ENCODE measurements at regions not wholly inside any gene's neighbourhood (a gene's known extent, or its start where the extent isn't known, plus 50 kb on each side); places are given as distances from the start of the nearest gene placed in this dataset.

DNA sequence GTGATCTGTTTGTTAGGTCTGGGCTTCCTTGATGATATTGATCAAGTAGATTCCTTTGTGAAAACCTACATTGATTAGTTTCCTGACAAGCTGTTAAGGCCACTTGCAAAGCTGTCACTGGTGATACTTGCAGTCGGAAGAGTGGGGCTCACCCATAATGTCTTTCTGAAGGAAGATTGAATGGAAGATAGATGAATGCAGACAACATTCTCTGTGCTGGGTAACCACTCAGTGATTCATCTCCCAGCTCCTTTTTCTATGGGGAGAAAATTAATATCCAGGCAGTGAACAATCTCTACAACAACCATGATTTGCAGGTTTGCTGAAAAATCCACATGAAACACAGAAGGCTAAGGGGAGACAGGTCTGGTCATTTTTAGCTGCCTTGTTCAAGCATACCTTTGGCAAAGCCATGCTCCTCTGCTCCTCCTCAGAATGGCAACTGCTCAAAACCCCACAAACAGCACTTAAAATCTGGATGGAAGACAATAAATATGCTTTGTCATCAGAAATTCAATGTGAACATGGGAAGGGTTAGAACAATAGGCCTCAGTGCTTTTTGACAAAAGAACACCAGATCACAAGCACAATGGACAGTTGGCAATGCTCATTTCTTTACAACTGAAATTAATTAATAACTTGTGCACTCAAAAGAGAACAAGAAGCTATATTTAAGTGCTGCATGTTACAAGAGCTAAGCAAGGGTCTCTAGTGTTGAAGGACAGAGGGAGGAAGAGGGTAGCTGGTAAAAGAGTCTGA lies 495.4 kb downstream of the TOX3 start:
- Histone ChIP-seq H3K4me2 (no peak overlapping the region), H3K27me3 (no peaks in the 10 kb centered on the region), H3K36me3 (replicated peaks; ENCODE audit: insufficient read depth, low read depth) (no peaks in the 10 kb centered on the region), H3K79me2 (no peaks in the 10 kb centered on the region), H3K4me1 (ENCODE audit: insufficient read depth) (no peaks in the 10 kb centered on the region), H3K4me3 (no peak overlapping the region), H2AFZ (no peak overlapping the region), H3K9me3 (ENCODE audit: low read depth) (no peaks in the 10 kb centered on the region), H4K20me1 (ENCODE audit: insufficient read depth, poor library complexity, severe bottlenecking) (no peaks in the 10 kb centered on the region), H3K27ac (no peak overlapping the region), H3K9me2 (replicated peaks; ENCODE audit: insufficient read depth) (no peaks in the 10 kb centered on the region)
- WGBS (ENCODE audit: low lambda C conversion rate, missing lambda C conversion rate), result 93% methylated on average over 1 of the region's 1 CpG
- no peak for DNase-seq (ENCODE audit: low spot score)
- TF ChIP-seq EZH2phosphoT487 (IDR thresholded peaks at IDR 0.05; ENCODE audit: low read depth, severe bottlenecking, unreplicated experiment) (no peak), EZH2 (IDR thresholded peaks at IDR 0.05; ENCODE audit: borderline replicate concordance) (no peak)
- TF ChIP-seq, protein P1, sequence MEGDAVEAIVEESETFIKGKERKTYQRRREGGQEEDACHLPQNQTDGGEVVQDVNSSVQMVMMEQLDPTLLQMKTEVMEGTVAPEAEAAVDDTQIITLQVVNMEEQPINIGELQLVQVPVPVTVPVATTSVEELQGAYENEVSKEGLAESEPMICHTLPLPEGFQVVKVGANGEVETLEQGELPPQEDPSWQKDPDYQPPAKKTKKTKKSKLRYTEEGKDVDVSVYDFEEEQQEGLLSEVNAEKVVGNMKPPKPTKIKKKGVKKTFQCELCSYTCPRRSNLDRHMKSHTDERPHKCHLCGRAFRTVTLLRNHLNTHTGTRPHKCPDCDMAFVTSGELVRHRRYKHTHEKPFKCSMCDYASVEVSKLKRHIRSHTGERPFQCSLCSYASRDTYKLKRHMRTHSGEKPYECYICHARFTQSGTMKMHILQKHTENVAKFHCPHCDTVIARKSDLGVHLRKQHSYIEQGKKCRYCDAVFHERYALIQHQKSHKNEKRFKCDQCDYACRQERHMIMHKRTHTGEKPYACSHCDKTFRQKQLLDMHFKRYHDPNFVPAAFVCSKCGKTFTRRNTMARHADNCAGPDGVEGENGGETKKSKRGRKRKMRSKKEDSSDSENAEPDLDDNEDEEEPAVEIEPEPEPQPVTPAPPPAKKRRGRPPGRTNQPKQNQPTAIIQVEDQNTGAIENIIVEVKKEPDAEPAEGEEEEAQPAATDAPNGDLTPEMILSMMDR (IDR thresholded peaks at IDR 0.05; ENCODE audit: poor library complexity), result no peak

DNA sequence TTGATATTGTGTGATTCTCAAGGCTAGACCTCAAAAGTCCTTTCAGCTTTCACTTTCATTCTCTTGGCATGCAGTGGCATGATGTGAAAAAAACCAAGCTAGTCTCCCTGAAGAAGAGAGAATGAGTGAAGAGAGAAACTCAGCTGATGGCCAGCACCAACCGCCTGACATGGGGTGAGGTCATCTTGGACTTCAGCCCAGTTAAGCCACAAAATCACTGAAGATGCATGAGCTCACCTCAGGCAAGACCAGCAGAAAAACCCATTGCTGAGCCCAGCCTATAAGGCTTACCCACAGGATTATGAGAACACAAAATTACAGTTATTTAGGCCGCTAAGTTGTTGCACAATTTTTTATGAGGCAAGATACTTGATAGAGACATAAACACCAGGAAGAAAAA lies 496.5 kb downstream of the TOX3 start:
- WGBS (ENCODE audit: low lambda C conversion rate, missing lambda C conversion rate), result 75% methylated on average over 2 of the region's 2 CpGs
- H3K79me2 ChIP-seq, result no peaks in the 10 kb centered on the region
- H4K20me1 ChIP-seq (ENCODE audit: insufficient read depth, poor library complexity, severe bottlenecking), result no peaks in the 10 kb centered on the region
- no peaks in the 10 kb centered on the region for H3K36me3 ChIP-seq (replicated peaks; ENCODE audit: insufficient read depth, low read depth)
- no peak overlapping the region for H3K4me3 ChIP-seq
- H3K4me2 ChIP-seq, result no peak overlapping the region
- H3K27me3 ChIP-seq, result no peaks in the 10 kb centered on the region
- H3K9me3 ChIP-seq (ENCODE audit: low read depth), result no peaks in the 10 kb centered on the region
- peak; percentile 19 for DNase-seq (ENCODE audit: low spot score)
- H3K9me2 ChIP-seq (replicated peaks; ENCODE audit: insufficient read depth), result no peaks in the 10 kb centered on the region
- no peak overlapping the region for H2AFZ ChIP-seq
- H3K4me1 ChIP-seq (ENCODE audit: insufficient read depth), result no peaks in the 10 kb centered on the region
- H3K27ac ChIP-seq, result no peak overlapping the region
- TF ChIP-seq EZH2 (IDR thresholded peaks at IDR 0.05; ENCODE audit: borderline replicate concordance), result no peak
- TF ChIP-seq, protein P1 (IDR thresholded peaks at IDR 0.05; ENCODE audit: poor library complexity), result no peak

DNA sequence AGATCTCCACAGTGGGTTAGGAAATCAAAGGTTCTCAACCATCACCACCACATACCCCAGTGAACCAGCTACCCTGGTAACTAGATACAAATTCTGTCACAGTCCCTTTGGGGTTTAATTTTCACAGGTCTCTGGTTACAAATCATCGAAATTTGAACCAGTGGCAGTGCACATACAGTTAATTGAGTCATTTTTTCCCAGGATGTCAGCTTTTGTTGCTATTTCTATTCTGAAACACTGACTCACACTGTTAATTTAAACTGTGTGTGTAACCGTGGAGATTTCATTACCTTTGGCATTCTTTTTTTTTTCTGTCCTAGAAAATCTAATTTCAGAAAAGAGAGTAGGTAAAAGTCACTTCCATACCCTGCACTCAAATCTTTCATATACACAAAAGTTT lies 511.5 kb downstream of the TOX3 start:
- Histone ChIP-seq H2AFZ (no peak overlapping the region), H3K9me2 (replicated peaks; ENCODE audit: insufficient read depth) (no peaks in the 10 kb centered on the region), H3K4me1 (ENCODE audit: insufficient read depth) (no peaks in the 10 kb centered on the region), H3K36me3 (replicated peaks; ENCODE audit: insufficient read depth, low read depth) (no peaks in the 10 kb centered on the region), H3K79me2 (no peaks in the 10 kb centered on the region), H3K9me3 (ENCODE audit: low read depth) (no peaks in the 10 kb centered on the region), H3K27ac (no peak overlapping the region), H3K27me3 (no peaks in the 10 kb centered on the region), H3K4me3 (no peak overlapping the region), H4K20me1 (ENCODE audit: insufficient read depth, poor library complexity, severe bottlenecking) (no peaks in the 10 kb centered on the region), H3K4me2 (no peak overlapping the region)
- DNase-seq (ENCODE audit: low spot score), result no peak
- TF ChIP-seq EZH2 (IDR thresholded peaks at IDR 0.05; ENCODE audit: borderline replicate concordance) (no peak), EZH2phosphoT487 (IDR thresholded peaks at IDR 0.05; ENCODE audit: low read depth, severe bottlenecking, unreplicated experiment) (no peak)
- TF ChIP-seq, protein P1 (IDR thresholded peaks at IDR 0.05; ENCODE audit: poor library complexity), result no peak
- WGBS (ENCODE audit: low lambda C conversion rate, missing lambda C conversion rate), result 67% methylated on average over 2 of the region's 2 CpGs
